ENCODE measurements at regions not wholly inside any gene's neighbourhood (a gene's known extent, or its start where the extent isn't known, plus 50 kb on each side); places are given as distances from the start of the nearest gene placed in this dataset.

DNA sequence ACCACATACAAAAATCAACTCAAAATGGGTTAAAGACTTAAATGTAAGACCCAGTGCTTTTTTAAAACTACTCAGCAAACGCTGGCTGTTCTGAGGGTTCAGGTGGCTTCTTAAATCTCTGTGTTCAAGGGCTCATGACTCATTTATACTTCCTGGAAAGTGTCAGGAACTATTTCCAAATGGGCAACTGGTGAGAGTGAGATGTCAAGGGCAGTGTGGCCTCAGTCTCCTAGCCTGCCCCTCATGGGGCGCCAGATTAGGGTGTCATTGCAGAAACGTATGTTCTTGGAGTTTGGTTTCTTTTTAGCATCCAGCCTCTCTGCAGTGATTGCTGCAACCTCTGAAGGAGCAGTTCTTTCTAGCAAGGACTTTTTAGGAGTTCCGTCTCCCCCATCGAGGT lies 485.4 kb downstream of the TNS1 start:
- DNase-seq = no peak

DNA sequence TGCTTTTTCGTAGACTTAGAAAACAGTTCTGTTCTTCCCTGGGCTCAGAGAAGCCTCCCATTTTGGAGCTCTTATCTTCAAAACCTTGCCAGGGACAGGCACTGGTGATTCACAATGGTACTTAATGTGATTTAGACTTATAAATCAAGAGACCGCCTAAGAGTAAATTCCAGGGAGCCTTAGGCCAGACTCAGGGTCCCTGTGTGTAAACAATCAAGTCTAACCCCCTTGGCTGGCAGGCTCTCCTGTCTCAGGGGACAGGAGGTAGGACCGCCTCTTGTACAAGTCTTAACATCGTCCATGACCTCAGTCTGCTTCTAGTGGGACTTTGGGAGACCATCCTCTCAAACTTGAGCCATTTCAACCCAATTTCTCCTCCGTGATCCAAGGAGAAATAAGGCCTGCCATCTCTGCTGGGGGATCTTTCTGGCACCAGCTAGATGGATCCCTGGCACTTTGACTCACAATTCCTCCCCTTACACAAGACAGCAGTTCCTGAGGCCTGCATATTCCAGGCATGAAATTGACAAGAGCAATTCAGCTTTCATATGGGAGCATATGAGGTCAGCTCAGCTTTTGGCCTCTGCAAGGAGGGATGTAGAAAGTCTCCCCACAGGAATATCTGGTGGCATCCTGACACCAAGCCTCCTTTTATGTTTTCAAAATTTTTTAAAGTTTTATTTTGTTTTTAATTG lies 487.0 kb downstream of the TNS1 start:
- no peak for DNase-seq

DNA sequence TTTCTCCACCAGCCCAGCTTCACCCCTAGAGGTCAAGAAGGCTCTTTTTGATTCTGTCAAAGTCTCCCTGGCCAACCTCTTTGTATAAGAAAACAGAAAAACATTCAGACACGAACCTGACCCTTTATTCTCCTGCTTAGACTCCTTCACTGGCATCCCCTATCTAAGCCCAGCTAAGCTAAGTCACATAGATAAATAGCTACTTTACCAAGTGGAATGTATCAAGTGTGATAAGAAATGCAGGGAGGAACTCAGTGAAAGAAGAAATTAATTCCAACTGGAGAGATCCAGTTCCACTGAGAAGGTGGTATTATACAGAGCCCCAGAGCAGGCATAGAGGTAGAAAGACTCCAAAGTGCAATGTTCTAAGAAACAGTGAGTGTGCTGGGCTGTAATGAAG lies 489.5 kb downstream of the TNS1 start:
- no peak for DNase-seq

DNA sequence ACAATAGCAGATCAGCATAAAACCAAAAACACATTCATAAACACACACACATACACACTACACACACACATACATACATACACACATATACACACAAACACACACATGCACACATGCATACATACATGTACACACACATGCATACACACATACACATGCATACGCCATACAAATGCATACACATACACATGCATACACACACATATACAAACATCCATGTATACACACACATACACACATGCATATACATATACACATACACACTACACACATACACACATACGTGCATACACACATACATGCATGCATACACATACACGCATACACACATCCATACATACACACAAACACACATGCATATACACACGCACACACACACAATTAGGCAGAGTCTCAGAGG lies 490.1 kb downstream of the TNS1 start:
- no peak for DNase-seq

DNA sequence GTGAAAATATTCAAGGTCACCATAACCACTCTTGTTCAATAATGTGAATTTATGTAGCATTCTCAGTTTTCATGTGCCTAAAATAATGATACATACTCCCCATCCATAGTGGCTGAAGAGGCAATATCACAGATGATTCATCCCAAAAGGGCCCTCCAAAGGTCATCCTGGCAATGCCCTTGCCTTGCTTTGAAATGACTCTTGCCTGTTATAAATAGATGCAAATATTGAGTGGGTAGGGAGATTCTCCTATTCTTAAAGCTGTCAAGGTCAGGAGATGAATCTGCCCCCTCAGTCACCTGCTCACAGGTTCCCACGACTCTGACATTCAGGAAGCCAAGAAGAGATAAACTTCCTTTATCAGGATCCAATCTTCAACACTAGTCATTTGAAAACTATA lies 490.5 kb downstream of the TNS1 start:
- no peak for DNase-seq

DNA sequence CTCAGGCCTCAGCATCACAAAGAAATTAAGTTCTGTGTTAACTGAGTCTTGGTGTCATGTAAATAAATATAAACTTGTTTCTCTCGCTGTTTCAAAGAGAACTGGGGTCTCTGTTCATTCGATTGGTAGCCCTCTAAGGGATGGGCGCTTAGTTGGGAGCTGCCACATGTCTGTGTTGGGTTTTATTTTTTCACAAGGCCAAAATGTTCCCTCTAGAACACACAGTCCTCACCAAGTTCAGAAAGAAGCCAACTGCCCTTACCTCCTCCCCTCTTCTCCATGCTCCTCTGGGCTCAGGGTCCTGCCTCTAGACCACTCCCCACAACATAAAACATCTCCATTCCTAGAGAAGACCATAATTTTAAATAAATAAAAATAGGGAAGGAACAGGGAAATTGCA lies 490.9 kb downstream of the TNS1 start:
- no peak for DNase-seq

DNA sequence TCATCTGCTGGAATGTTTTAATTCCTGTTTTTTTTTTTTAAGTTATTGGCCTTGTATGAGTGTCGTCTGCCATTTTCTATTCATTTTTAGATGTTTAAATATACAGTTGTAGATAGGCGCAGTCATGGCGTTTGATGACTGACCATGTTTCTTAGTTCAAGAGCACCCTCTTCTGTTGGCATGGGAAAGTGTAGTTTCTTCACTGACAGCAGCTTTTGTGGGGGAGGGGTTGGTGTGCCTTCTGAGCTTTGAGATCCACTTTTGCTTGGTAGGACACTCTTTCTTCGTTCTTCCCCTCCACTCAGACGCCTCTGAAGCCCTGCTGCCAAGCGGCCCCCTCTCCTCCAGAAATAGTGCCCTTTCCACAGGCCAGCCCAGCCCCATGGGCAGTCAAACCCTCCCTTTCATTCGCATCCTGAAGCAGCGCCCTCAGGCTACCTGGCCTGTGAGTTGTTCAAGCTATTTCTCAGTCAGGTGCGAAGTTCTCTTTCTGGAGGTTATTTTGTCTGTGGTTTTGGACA lies 492.0 kb downstream of the TNS1 start:
- peak; percentile 82 for DNase-seq

DNA sequence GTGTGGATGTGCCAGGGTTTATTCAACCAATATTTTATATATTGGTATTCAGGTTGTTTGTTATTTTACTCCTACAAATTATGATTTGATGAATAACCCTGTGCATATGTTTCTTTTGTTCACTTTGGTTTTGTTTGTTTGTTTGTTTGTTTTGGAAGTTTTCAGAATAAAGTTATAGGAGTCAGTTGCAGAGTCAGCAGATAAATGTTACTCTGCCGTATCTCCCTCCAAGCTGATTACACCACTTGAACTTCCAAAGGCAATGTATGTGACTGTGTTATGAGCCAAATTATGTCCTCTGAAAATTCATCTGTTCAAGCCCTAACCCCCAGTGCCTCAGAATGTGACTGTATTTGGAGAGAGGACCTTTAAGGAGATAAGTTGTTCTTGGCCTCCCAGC lies 497.5 kb downstream of the TNS1 start:
- DNase-seq = no peak

DNA sequence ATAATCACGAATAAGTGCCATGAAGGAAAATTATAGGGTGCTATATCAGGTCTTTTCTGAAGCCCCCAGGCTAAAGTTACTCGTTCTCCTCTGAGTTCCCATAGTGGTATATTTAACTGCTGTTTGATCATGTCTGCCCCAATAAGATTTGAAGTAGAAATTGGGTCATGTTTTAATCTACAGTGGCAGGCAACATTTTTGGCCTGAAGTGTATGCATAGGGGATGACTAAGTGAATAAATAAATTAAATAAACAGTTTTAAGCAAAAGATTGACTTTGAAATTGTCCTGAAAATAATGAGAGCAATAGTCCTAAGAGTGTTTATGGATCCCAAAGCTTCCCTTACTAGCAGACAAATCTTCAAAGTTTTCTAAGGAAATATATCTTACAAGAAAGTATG lies 500.9 kb downstream of the TNS1 start:
- no peak for DNase-seq

DNA sequence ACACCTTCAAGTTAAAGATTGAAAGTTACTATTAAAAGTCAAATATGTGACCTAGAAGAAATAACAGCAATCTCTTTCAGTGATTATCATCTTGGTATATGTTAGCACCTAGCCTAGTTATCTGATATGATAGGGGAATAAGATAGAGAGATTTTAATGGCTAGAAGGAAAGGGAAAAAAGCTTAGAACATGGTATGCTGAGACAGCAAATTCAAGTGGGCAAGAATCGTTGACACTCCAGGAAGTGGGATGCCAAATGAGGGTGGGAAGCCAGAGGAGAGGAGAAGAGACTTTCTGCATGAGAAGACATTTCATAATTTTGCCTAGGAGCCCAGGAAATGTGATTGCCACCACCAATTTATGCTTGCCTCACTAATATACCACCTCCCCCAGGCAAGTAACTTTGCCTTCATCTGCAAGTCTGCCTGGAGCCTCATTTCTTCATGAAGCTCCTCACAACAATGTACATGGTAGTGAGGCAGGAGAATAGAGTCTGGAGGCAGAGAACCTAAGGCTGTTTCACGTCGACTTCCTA lies 504.9 kb downstream of the TNS1 start:
- no peak for DNase-seq

DNA sequence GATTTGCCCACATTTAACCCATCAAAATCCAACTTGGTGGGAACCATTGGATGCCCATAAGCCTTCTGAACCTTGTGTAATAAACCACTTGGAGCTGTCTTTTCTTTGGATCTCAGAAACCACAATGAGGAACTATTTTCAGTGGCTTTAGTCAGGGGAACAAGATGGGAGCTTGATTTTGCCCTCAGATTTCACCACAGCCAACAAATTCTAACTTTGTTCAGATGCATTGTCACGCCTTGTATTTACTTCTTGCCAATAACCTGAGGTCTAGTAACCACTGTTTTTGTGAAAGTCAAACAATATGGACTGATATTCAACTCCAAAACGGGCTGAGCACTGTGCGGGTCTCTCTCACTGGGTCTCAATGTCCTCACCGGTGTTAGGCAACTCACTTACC lies 508.2 kb downstream of the TNS1 start:
- DNase-seq = no peak

DNA sequence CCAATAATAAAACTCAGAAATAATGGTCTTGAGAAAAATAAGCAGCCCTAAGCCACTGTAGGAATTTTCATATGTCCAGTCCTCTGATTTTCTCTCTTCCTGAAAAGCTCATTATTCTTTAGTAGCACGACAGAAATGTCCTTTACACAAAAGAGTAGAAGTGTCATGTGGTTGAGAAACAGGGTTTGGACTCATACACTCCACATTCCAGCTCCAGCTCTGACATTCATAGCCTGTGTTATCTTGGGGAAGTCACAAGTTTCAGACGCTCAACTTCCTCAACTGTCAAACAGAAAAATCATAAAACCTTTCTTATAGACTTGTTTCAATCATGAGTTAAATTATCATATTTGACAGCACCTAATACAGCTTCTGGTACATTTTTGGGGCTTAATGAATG lies 511.5 kb downstream of the TNS1 start:
- no peak for DNase-seq

DNA sequence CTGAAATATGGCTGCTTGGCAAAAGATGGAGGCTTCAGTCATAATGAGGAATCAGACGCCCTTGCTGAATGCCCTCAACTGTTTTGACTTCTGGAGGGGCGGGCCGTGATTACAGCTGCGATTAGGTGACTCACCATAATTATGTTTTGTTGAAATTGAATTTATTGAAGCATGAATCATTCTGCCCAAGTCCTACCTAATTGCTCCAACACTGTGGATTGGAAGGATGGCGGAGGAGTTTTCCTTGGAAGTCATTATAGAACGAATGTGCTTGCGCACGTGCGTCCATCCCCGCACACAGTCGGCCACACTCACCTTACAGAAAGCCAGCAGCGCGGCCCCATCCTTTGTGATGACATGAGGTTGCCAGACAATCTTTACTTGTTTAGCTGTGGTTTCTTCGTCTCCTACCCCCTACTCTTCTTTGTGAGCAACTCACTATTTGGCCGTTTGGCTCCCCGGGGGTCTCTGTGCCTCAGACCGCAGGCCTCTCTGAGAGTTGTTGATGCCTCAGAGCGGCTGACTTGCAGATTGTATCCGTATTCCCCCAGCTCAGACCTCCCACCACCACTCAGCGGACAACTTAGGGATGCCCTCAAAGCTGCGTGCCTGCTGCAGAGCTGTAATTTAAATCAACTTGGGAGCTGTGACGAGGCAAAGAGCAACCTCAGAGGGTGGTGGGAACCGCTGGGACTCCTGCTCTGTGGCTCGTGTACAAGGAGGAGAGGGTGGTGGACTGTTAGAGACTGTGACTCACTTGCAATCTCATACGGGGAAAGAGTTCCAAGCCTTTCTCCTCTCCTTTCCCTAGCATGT lies 513.4 kb downstream of the TNS1 start:
- no peak for DNase-seq

DNA sequence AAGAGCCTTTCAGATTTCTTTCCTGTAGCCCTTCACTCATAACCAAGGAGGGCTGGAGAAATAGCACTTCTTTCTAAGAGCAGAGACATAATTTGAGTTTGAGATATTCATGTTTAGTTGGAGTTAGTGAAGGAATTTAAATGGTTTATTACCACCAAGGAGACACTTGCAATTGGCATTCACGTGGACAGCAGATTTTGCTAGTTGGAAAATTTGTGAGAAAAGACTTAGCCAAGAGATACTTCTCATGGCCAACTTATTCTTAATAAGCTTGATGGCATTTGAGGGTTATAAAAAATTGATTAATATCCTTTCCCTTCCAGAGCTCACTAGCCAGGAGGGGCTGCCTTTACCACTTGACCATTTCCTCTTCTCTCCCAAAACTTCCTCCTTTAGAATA lies 518.7 kb downstream of the TNS1 start:
- no peak for DNase-seq

DNA sequence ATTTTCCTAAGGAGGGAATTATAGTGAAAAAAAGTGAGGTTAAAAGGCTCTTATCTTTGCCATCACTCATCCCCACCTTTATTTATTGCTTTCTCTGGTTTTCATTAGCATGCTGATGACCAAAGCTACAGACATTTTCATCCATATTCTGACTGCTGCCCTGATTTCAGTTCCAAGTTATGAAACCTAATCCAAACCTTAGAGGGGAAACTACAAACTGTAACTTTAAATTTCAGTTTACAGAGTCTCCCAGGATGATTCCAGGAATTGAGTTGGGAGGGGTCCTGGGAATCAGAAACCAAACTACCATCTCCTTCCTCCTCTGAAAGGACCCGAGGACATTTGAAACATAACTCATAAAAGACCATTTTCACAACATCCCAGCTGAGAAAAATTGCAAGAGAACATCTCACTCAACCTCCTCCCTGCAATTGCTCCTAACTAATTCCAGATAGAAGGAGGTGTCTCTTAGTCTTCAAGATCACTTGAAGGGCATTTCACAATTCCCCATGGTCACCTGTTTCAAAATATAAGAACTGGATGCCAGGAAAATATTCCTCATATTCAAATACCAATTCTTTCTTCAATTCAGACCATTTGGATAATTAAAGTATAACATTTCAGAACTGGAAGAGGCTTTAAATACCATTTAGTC lies 520.6 kb downstream of the TNS1 start:
- no peak for DNase-seq

DNA sequence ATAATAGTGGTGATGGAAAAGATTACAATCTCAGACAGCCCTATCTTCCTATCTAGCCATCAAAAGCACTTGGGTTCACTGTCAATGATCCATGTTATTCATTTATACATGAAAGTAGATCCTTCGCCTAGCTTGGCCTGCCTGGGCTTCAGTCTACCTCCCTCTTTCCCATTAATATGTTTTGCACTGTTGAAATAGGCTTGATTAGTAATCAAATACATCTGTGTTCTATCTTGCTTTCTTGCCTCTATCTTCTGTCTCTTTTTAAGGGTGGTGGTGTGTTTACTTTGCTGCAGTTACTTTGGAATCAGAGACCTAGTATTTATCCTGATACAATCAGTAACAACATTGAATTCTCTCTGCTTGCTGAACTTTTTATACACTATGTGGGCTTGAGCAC lies 521.2 kb downstream of the TNS1 start:
- no peak for DNase-seq

DNA sequence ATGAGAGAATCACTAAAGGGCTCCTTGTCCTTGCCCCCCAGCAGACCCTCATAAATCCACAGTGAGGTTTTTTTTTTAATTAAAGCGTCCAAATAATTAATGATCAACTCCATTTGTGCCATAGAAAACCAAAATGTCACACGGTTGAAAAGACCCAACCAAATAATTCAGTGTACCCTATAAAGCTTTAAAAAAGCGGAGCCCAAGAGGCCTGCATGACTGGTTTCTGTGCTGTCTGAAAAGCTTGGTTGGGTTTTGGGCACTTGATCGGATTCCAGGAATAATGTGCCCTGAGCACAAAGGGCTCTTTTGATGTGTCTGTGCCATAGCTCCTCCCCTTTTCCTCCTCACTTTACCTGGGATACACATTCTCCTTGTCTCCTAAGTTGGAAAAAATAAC lies 523.2 kb downstream of the TNS1 start:
- no peak for DNase-seq

DNA sequence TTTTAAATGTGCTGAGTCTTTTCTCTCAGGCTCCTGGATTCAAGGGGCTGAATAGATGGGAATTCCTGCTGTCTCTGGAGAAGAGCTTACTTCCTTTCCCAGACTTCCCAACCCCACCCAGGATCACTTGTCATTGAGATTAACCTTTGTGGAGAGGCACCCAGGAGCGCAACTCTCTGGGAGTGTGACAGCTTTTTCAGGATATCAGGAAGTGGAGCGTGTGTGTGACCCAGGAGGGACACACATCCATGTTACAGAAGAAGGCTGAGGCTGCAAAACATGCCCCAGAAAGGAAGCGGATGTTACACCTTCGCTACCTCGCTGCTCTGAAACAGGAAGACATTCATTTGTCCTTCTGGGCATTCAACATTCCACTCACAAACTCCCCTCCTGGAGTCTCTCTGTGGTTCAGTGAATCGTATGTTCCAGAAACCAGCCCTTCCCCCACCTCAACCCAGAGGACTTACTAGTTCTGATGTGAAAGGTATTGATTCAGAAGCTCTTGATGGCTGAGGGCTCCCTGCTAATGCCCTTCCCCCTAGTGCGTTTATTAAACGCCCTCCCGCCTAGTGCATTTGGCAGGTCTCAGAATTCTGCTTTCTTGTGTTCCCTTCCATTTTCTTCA lies 523.9 kb downstream of the TNS1 start:
- no peak for DNase-seq

DNA sequence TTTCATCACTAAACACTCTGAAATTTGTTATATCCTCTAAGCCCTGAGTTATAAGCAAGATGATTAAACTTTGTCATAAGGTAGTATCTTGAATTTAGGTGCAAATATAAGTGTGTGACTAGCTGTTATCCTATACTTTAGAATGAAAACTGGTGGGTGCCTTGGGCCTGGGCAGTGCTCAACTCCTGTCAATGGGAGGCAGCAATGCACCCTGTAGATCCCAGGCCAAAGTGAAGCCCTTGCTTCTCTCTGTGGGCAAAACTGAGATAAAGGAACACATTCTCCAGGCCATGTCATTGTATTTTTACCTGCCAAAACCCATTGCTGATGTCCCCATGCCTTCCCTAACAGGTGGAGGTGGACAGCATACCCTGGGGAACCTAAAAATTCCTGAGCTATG lies 525.2 kb downstream of the TNS1 start:
- no peak for DNase-seq

DNA sequence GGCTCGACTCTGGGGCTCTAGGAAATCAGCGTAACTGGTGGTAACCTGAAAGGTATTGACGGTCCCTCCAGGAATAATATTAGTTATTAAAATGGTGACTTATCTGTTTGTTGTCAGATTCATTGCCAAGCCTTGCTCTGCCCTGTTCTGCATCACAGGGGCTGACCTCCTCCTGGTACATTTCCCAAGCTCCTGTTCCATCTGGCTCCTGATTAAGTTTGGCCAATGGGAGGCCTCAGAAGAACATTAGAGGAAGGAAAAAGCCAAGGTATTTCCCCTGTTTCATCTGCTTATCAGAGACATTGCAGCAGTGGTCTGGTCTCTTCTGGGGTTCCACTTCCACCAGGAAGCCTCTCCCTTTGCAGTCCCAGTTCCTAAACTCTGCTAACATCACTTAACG lies 527.0 kb downstream of the TNS1 start:
- no peak for DNase-seq

DNA sequence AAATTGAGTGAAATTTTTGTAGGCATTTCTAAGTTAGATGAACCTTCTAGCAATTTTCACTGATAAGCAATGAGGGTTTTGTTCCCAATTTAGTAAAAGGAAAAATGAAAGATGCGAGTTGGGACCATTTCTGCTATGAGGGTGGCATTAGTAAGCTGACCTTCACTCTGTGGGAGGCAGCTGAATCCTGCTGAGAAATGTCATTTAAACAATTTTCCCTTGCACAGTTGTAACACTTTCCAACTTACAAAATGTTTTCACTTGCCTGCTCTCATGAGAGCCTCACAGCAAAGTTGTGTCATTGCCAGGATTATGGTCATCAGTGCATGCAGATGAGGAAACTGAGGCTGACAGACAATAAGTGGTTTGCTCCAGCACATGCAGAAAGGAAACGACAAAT lies 527.7 kb downstream of the TNS1 start:
- DNase-seq = no peak

DNA sequence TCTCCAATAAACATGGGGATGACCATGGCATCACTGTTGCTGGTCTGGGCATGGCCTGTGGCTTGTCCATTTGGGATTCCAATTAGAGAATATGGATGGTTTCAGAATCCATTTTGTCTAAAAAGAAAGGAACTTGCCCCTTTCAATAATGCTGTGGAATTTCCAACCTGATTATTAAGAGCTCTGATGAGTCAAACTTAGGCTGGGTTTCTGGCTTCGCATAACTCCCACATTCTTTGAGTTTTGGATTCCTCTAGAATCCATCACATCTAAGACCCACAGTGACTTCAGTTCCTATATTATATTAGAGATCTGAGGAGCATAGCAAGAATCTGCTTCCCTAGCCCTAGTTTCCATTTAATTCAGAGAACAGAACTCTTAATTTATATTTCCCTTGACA lies 531.5 kb downstream of the TNS1 start:
- no peak for DNase-seq

DNA sequence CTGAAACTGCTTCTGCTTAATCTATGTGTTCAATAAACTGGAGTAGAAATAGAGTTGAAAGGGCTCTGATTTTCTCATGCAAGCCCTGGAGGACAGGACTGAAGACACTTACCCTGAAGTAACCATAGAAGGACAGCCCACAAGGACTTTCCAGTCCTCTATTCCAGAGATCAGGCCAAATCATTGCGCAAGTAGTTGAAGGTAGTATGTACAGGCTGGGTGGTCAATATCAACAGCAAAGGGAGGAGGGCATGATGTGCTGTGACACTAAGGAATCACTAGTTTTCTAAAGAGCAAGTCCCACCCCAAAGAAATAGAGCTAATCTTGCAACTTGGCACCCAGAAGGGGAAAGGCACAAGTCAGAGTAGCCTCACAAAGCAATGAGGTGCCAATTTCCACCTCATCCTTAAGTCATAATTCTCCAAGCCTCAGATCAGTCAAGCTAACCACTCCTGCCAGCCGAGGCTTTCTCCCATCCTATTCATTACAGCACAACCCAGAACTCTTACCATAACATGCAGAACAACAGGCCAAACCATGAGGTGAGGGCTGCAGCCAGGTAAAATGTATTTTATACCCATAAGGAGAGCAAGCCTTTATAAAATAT lies 533.5 kb downstream of the TNS1 start:
- DNase-seq = no peak
